RWPE2 (cell line): ENCODE measurements at regions not wholly inside any gene's neighbourhood (a gene's known extent, or its start where the extent isn't known, plus 50 kb on each side); places are given as distances from the start of the nearest gene placed in this dataset.

Source experiments
- ATAC-seq: fragments of 200-7000 bp; cut with Tn5 transposase; 3 replicates; pipeline ENCODE4 v1.9.1; 2021; ENCODE audit warnings: low read depth
- DNase-seq: peaks from one replicate; pipeline ENCODE4 v3.0.0-alpha.2; 2020; ENCODE audit warnings: low spot score
- H3K27ac ChIP-seq: fragments of 450-650 bp; 2 replicates; pipeline ENCODE4 v1.5.1; 2017; ENCODE audit warnings: mild to moderate bottlenecking; ENCODE audit not compliant: poor library complexity, severe bottlenecking
- H3K27me3 ChIP-seq: fragments of 250-450 bp; sonication (Bioruptor Pico); 2 replicates; pipeline ENCODE4 v1.5.1; 2021; ENCODE audit warnings: mild to moderate bottlenecking, moderate library complexity; ENCODE audit not compliant: insufficient read depth, poor library complexity, severe bottlenecking
- H3K36me3 ChIP-seq: fragments of 250-450 bp; sonication (Bioruptor Pico); 2 replicates; pipeline ENCODE4 v1.5.1; 2020; ENCODE audit warnings: low read depth, mild to moderate bottlenecking, moderate library complexity
- H3K4me1 ChIP-seq: fragments of 250-450 bp; sonication (Bioruptor Pico); 2 replicates; pipeline ENCODE4 v1.5.1; 2021; ENCODE audit warnings: mild to moderate bottlenecking, moderate library complexity; ENCODE audit not compliant: insufficient read depth, poor library complexity, severe bottlenecking
- H3K4me3 ChIP-seq: fragments of 250-450 bp; sonication (Bioruptor Pico); 2 replicates; pipeline ENCODE4 v1.5.1; 2021; ENCODE audit warnings: mild to moderate bottlenecking, moderate library complexity; ENCODE audit not compliant: severe bottlenecking
- H3K9me3 ChIP-seq: fragments of 250-450 bp; sonication (Bioruptor Pico); 2 replicates; pipeline ENCODE4 v1.5.1; 2021; ENCODE audit warnings: mild to moderate bottlenecking, moderate library complexity; ENCODE audit not compliant: severe bottlenecking
- CTCF ChIP-seq: fragments of 450-650 bp; IDR thresholded peaks from one replicate; pipeline ENCODE4 v1.5.1; 2017; ENCODE audit warnings: mild to moderate bottlenecking, moderate library complexity; ENCODE audit not compliant: poor library complexity, severe bottlenecking

DNA sequence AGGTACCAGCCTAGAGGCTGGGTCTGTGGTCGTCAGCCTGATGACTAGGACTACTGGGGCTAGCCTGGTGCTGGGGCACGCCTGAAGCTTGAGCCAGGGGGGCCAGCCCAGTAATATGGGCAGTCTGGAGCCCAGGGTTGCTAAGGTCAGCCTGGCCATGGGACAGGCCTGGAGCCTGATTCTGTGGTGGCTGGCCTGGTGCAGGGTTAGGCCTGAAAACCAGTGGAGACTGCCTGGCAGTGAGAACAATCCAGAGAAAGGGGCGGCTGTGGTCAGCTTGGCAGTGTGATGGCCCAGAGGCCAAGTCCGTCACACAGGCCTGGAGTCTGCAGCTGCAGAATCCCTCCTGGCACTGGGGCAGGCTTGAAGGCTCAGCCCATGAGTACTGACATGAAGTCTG lies 445.8 kb downstream of the SATB2 start:
- DNase-seq = no peak
- H3K36me3 ChIP-seq = no peaks in the 10 kb centered on the region
- H3K9me3 ChIP-seq = no peaks in the 10 kb centered on the region
- H3K27ac ChIP-seq = no peak overlapping the region
- H3K4me3 ChIP-seq = no peak overlapping the region
- H3K27me3 ChIP-seq = no peaks in the 10 kb centered on the region
- TF ChIP-seq CTCF = no peak
- H3K4me1 ChIP-seq = no peaks in the 10 kb centered on the region
- ATAC-seq = no peak

DNA sequence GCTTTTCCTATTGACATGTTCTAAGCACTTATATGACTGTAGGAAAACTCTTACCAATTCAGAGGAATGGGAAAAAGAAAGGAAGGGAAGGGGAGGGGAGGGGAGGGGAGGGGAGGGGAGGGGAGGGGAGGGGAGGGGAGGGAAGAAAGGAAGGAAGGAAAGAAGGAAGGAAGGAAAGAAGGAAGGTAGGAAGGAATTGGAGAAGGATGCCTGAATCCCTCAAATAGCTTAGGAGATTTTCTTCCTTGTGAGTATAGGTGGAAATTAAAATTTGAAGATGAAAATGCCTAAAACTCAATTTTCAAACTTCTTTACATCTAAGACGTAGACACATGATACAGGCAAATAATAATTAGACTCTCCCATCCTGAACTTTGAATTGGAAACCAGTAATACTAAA lies 463.1 kb downstream of the SATB2 start:
- Histone ChIP-seq H3K9me3 (no peaks in the 10 kb centered on the region), H3K27me3 (no peaks in the 10 kb centered on the region), H3K36me3 (no peaks in the 10 kb centered on the region), H3K4me1 (no peaks in the 10 kb centered on the region), H3K4me3 (no peak overlapping the region), H3K27ac (no peak overlapping the region)
- TF ChIP-seq CTCF = no peak
- ATAC-seq (no peak), DNase-seq (no peak)

GRCh38 chr2:198991431-198991830 lies 466.3 kb downstream of the SATB2 start:
- Histone ChIP-seq H3K27ac (no peak overlapping the region), H3K9me3 (no peaks in the 10 kb centered on the region), H3K27me3 (no peaks in the 10 kb centered on the region), H3K4me1 (no peaks in the 10 kb centered on the region), H3K36me3 (no peaks in the 10 kb centered on the region), H3K4me3 (no peak overlapping the region)
- ATAC-seq (0 out of 3 replicates have a peak, but pooled peaks have one; percentile 36), DNase-seq (no peak)
- TF ChIP-seq CTCF = no peak

- Histone ChIP-seq H3K9me3 (no peaks in the 10 kb centered on the region), H3K27ac (no peak overlapping the region), H3K36me3 (no peaks in the 10 kb centered on the region), H3K4me1 (no peaks in the 10 kb centered on the region), H3K27me3 (no peaks in the 10 kb centered on the region), H3K4me3 (no peak overlapping the region)
- TF ChIP-seq CTCF = no peak
- no peak for DNase-seq
- no peak for ATAC-seq
Measured at GRCh38 chr2:198975779-198976178, 482.0 kb downstream of the SATB2 start.

DNA sequence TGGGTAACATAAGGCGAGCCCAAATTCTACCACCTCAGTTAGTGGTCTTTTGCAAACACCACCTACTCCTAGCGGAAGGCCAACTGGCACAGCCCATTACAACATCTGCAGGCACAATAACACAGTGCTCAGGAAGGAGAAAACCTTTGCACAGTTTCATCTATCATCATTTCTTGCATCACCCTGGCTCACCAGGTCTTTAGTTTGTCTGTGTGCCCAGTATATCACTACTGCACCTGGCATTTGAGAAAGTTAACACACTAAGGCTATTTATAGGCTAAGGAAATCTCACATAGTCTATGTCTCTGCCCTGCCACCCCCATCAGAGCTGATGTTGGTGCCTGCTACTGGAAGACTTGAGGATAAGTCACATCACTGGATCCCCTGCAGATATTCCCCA lies 484.0 kb downstream of the SATB2 start:
- Histone ChIP-seq H3K27me3 (no peaks in the 10 kb centered on the region), H3K36me3 (no peaks in the 10 kb centered on the region), H3K9me3 (no peaks in the 10 kb centered on the region), H3K4me3 (no peak overlapping the region), H3K27ac (no peak overlapping the region), H3K4me1 (no peaks in the 10 kb centered on the region)
- DNase-seq = no peak
- no peak for ATAC-seq
- no peak for TF ChIP-seq CTCF
